Stimulated activated naive CD8-positive, alpha-beta T cell treated with anti-CD3 and anti-CD28 coated beads, Interleukin-15, Interleukin-2, amounts not matched to agents 100 ng/mL and 50 ng/mL, for 24 hours (primary cell): ENCODE measurements at regions not wholly inside any gene's neighbourhood (a gene's known extent, or its start where the extent isn't known, plus 50 kb on each side); places are given as distances from the start of the nearest gene placed in this dataset.
"Not testable (repeated sequence)": the region's sequence is repeated elsewhere in the genome, so short reads cannot be mapped to it uniquely, and the experiment has no call there.

Source experiments
- H3K27ac Mint-ChIP-seq: one replicate; pipeline ENCODE4 v1.8.0; 2021; ENCODE audit warnings: mild to moderate bottlenecking, mixed read lengths
- H3K27me3 Mint-ChIP-seq: one replicate; pipeline ENCODE4 v1.8.0; 2021; ENCODE audit warnings: mixed read lengths
- H3K36me3 Mint-ChIP-seq: one replicate; pipeline ENCODE4 v1.8.0; 2021; ENCODE audit warnings: low read depth, mixed read lengths
- H3K4me1 Mint-ChIP-seq: one replicate; pipeline ENCODE4 v1.8.0; 2021; ENCODE audit warnings: low read depth, mixed read lengths
- H3K4me3 Mint-ChIP-seq: one replicate; pipeline ENCODE4 v1.8.0; 2021; ENCODE audit warnings: mild to moderate bottlenecking, mixed read lengths
- H3K9me3 Mint-ChIP-seq: one replicate; pipeline ENCODE4 v1.8.0; 2021; ENCODE audit warnings: mixed read lengths

DNA sequence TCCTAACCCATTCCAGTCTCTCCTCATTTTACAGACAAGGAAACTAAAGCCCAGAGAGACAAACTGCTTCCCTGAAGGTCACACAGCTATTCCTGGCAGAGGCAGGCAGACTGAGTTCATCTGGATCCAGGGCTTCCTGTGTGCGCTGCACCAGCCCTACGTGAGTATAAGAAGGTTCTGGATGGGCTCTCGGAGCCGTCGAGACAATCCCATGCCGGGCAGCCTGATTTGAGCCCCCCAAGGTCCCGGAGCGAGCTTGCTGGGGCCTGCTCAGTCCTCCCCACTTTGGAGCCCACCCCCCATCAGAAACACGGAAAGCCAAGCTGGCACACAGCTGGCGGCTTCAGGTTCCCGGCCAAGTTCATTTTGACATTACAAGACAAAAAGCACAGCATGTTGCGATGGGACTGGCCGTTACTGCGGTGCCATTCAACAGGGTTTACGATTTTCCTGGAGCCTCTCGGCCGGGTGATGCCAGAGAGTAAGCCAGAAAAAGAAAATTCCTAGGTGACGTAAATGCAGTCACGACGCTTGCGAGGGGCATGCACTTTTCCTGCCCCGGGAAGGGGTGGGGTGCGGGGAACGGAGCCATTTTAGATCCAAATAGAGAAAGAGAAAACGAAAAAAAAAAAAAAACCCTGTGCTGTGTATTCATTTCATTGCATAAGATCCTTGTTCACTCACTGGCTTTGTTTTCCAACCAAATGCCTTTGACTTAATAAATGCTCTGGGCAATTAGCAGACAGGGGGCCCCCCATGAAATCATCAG is 167.1 kb upstream of the FOXF1 start:
- Mint-ChIP-seq H3K4me3 (no peak overlapping the region), H3K27ac (no peak overlapping the region), H3K27me3 (peaks cover 62% of the 10 kb centered on the region), H3K9me3 (peaks cover 9% of the 10 kb centered on the region), H3K36me3 (no peaks in the 10 kb centered on the region), H3K4me1 (no peaks in the 10 kb centered on the region)

DNA sequence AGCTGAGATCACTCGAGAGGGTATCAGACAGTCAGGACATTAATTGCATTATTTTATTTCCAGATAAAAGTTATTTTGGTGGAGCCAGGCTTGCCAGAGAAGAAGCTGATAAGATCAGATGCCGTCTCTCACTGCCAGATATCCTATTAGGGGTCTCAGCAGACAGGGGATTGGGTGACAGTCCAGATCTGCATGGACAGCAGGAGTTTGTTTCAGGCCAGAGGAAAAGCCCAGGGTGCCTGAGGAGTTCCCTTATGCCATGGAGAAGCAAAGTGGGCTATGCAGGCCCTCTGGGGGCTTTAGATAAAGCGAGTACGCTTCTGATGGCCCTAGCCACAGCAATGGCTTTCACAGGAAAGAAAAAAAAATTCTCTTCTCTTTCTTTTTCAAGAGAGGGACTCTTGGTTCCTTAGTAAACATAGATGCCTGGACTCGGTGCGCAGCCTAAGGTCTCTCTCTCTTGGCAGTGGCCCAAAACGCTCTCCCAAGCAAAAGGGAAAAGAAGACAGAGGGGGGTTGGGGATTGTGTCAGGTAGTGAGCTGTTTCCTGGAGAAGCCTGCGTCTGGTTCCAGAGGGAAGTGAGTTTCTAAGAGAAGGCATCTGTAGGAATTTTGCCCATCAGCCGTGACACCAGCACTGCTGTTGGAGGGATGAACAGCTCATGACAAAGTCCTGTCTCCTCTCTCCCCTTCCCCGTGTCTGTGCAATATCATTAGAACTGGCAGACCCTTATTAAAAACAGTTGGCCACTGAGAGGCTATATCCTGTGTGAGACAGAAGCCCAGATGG is 166.3 kb upstream of the FOXF1 start:
- no peak overlapping the region for H3K4me3 Mint-ChIP-seq
- H3K4me1 Mint-ChIP-seq, result no peaks in the 10 kb centered on the region
- no peaks in the 10 kb centered on the region for H3K36me3 Mint-ChIP-seq
- peaks cover 62% of the 10 kb centered on the region for H3K27me3 Mint-ChIP-seq
- no peak overlapping the region for H3K27ac Mint-ChIP-seq
- peaks cover 9% of the 10 kb centered on the region for H3K9me3 Mint-ChIP-seq

DNA sequence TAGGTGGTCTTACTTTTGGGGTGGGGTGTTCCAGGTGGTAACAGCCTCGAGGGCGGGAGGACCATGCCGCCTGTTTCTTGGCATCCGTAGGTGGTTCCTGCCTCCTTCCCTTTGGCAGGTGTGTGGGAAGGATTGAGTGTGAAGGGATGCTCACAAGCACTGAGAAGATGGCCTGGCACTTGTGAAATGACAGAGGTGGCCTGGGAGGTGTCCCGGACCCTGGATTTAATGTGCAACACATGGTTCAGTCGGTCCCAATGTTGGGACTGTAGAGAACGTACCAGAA is 165.8 kb upstream of the FOXF1 start:
- Mint-ChIP-seq H3K27me3 (peaks cover 65% of the 10 kb centered on the region), H3K36me3 (no peaks in the 10 kb centered on the region), H3K27ac (no peak overlapping the region), H3K9me3 (peaks cover 9% of the 10 kb centered on the region), H3K4me1 (no peaks in the 10 kb centered on the region), H3K4me3 (no peak overlapping the region)

DNA sequence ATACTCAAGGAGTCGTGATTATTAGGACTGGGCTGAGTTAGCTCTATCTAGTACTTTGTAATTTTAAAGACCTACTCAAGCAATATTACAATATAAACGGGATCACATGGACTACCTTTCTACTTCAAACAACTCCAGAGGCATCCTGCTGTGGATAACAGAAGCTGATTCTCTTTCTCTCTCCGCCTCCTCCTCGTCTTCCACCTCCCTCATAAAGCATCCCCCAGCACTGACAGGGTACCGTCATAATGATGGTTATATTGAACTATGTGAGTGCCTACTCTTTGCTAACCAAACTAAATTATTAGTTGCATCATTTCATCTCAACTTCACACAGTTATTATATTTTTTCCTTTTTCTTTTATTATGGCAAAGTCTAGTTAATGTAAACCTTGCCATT is 165.4 kb upstream of the FOXF1 start:
- no peak overlapping the region for H3K4me3 Mint-ChIP-seq
- H3K9me3 Mint-ChIP-seq, result peaks cover 9% of the 10 kb centered on the region
- H3K27me3 Mint-ChIP-seq, result peaks cover 68% of the 10 kb centered on the region
- no peak overlapping the region for H3K27ac Mint-ChIP-seq
- H3K4me1 Mint-ChIP-seq, result no peaks in the 10 kb centered on the region
- H3K36me3 Mint-ChIP-seq, result no peaks in the 10 kb centered on the region

DNA sequence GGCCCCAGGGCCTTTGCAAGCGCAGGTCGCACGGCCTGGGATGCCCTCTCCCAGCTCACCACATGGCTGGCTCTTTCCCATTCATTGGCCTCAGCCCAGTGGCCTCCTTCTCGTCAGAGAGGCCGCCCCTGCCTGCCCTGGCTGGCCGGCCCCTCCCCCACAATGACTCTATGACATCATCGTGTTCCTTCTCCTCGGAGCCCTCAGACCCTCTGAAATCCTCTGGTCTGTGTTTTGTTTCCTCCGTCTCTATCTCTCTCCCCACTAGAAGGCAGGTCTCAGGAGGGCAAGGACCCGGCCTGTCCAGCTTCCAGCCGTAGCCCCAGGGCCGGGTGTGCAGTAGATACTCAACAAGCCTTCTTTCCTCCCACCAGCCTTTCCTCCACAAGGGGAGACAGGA is 164.8 kb upstream of the FOXF1 start:
- H3K4me3 Mint-ChIP-seq, result no peak overlapping the region
- no peaks in the 10 kb centered on the region for H3K4me1 Mint-ChIP-seq
- peaks cover 69% of the 10 kb centered on the region for H3K27me3 Mint-ChIP-seq

DNA sequence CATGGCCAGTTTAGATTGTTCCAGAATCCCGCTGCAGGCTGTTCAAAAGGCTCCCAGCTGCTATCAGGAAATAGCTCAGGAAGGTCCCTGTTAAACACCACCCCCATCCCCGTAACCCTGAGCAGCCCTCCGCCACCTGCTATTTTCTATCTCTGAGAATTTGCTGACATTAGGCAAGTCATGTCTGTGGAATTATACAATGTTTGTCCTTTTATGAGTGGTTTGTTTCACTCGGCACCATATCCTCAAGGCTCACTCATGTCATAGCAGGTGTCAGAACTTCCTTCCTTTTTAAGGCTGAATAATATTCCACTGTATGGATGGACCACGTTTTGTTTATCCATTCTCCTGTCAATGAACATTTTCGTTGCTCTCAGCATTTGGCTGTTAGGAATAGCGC is 164.3 kb upstream of the FOXF1 start:
- H3K4me1 Mint-ChIP-seq, result no peaks in the 10 kb centered on the region
- H3K36me3 Mint-ChIP-seq, result no peaks in the 10 kb centered on the region
- H3K4me3 Mint-ChIP-seq, result no peak overlapping the region
- H3K27me3 Mint-ChIP-seq, result peaks cover 69% of the 10 kb centered on the region
- peaks cover 9% of the 10 kb centered on the region for H3K9me3 Mint-ChIP-seq
- no peak overlapping the region for H3K27ac Mint-ChIP-seq

More for the DNA sequence above, 164.8 kb upstream of the FOXF1 start:
- Mint-ChIP-seq H3K9me3 (peaks cover 9% of the 10 kb centered on the region), H3K27ac (no peak overlapping the region), H3K36me3 (no peaks in the 10 kb centered on the region)

DNA sequence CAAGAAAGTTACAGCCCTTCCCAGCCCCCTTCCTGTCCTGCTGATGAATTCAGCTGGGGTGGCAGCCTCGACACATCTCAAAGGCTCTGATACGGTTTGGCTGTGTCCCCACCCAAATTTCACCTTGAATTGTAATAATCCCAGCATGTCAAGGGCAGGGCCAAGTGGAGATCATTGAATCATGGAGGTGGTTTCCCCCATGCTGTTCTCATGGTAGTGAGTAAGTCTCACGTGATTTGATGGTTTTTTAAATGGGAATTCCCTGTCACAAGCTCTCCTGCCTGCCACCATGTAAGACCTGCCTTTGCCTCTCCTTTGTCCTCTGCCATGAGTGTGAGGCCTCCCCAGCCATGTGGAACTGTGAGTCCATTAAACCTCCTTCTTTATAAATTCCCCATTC is 163.2 kb upstream of the FOXF1 start:
- Mint-ChIP-seq H3K36me3 (no peaks in the 10 kb centered on the region), H3K27me3 (peaks cover 67% of the 10 kb centered on the region), H3K4me1 (no peaks in the 10 kb centered on the region), H3K27ac (no peak overlapping the region), H3K4me3 (no peak overlapping the region), H3K9me3 (peaks cover 9% of the 10 kb centered on the region)

DNA sequence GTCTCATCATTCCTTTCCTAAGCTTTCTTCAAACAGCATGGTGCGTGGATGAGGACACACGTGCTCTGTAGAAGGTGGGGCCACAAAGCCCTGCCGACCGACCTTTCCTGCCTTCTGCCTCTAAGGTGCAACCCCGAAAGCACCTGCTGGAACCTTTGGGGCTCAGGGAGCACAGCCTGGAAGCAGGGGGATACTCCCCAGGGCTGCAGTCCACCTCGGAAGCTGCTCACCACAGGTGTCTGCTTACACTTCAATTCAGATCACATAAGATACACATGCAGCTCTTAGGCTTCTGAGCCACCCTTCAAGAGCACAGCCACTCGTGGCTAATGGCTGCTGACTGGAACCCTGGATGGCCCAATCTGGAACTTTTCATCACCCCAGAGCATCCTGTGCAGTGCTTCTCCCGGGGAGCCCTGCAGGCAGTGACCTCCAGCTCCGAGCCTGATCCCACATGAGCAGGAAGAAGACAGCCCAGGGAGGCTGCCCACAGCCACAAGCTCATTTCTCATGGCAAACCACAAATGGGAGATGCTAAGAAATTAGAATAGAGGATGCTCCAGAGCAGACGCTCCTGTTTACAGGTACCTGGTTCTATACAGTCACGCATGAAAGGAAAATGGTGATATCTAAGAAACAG is 162.3 kb upstream of the FOXF1 start:
- Mint-ChIP-seq H3K27me3 (peaks cover 63% of the 10 kb centered on the region), H3K27ac (no peak overlapping the region), H3K9me3 (peaks cover 9% of the 10 kb centered on the region), H3K4me1 (no peaks in the 10 kb centered on the region), H3K4me3 (no peak overlapping the region), H3K36me3 (no peaks in the 10 kb centered on the region)

DNA sequence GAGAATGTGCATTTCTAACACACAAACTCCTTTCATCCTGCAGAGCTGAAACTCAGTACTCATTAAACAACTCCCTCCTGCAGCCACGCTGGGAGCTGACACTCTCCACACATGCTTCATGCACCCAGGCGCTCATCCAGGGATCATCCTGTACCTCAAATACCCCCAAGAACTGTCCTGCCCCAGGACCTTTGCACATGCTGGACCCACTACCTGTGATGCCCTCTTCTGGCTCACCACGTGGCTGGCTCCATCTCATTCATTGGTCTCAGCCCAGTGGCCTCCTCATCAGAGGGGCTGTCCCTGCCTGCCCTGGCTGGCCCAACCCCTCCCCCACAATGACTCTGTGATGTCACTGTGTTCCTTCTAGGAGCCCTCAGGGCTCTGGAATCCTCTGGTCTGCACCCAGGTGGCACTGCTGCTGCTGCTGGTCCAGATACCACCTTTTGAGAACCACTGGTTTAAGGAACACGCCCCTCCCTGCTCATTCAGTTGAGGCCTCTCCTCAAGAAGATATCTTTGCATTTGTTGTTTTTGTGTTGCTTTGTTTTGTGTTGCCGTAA is 160.9 kb upstream of the FOXF1 start:
- Mint-ChIP-seq H3K27ac (no peak overlapping the region), H3K4me1 (no peaks in the 10 kb centered on the region), H3K27me3 (peaks cover 54% of the 10 kb centered on the region), H3K36me3 (no peaks in the 10 kb centered on the region), H3K4me3 (no peak overlapping the region), H3K9me3 (peaks cover 9% of the 10 kb centered on the region)

DNA sequence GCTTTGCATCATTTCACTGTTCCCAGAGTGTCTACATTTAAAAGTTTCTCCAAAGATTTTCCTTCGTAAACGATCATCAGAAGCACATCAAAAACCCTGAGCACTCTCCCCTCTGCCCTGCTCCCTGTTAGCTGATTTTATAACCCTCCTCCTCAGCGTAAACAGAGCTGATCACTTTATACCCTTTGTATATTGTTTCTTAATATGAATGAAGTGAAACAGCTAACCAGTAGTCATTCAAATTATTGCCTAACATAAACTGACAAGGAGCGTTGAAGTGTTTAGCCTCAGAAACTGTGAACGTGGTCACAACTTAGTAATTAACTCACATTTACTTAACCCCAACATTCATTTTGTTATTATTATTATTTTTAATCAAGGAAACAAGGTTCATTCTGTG is 160.0 kb upstream of the FOXF1 start:
- H3K36me3 Mint-ChIP-seq, result no peaks in the 10 kb centered on the region
- H3K27ac Mint-ChIP-seq, result no peak overlapping the region
- H3K4me3 Mint-ChIP-seq, result no peak overlapping the region
- H3K9me3 Mint-ChIP-seq, result peaks cover 11% of the 10 kb centered on the region
- no peaks in the 10 kb centered on the region for H3K4me1 Mint-ChIP-seq
- H3K27me3 Mint-ChIP-seq, result peaks cover 50% of the 10 kb centered on the region

DNA sequence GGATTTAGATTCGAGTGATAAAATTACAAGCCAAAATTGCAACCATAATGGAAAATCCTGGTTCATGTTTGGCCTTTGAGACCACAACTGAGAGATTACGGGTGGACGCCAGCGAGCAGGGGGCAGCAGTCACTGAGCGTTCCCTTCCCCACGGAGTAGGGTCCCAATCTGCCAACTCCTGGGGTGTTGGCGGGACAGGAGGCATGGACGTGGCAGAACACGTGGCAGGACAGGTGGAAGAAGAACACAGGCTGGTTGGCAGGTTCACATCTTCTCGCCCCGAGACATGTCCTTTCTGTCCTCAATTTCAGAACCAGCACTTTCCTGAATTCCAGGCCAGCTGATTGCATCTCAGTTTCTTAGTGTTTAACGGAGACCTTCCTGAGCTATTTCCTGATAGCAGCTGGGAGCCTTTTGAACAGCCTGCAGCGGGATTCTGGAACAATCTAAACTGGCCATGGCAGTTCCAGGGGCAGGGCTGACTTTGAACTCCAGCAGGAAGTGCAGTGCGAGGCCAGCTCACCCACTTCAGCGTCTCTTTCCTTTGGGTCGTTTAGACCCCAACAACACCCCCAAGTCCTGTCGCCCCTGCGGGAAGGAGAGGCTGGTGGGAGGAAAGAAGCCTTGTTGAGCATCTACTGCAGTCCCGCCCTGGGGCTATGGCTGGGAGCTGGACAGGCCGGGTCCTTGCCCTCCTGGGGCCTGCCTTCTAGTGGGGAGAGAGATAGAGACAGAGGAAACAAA is 159.1 kb upstream of the FOXF1 start:
- Mint-ChIP-seq H3K27ac (no peak overlapping the region), H3K27me3 (peaks cover 51% of the 10 kb centered on the region), H3K4me3 (no peak overlapping the region), H3K36me3 (no peaks in the 10 kb centered on the region), H3K9me3 (peaks cover 15% of the 10 kb centered on the region), H3K4me1 (no peaks in the 10 kb centered on the region)

DNA sequence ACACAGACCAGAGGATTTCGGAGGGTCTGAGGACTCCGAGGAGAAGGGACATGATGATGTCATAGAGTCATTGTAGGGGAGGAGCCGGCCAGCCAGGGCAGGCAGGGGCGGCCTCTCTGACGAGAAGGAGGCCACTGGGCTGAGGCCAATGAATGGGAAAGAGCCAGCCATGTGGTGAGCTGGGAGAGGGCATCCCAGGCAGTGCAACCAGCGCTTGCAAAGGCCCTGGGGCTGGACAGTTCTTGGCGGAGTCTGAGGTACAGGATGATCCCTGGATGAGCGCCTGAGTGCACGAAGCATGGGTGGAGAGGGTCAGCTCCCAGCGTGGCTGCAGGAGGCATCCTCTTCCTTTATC is 158.6 kb upstream of the FOXF1 start:
- not testable (repeated sequence) for H3K36me3 Mint-ChIP-seq, H3K27ac Mint-ChIP-seq, H3K4me1 Mint-ChIP-seq, H3K4me3 Mint-ChIP-seq
- Mint-ChIP-seq H3K9me3 (peaks cover 11% of the 10 kb centered on the region), H3K27me3 (peaks cover 46% of the 10 kb centered on the region)

DNA sequence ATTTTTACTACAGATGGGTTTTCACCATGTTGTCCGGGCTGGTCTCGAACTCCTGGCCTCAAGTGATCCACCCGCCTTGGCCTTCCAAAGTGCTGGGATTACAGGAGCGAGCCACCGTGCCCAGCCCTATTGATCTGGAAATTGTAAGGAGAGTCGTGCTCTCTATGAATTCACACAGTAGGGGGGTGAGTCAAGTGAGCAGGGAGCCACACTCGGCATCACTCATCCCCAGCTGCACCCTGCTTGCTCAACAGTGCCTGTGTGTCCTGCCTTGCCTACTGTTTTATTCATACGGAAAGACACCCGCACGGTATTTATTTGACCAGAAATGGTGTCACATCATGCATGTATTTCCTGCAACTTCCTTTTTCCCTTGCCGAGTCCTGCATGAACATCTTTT is 157.2 kb upstream of the FOXF1 start:
- no peak overlapping the region for H3K27ac Mint-ChIP-seq
- H3K4me1 Mint-ChIP-seq, result no peaks in the 10 kb centered on the region
- H3K27me3 Mint-ChIP-seq, result peaks cover 43% of the 10 kb centered on the region
- no peaks in the 10 kb centered on the region for H3K36me3 Mint-ChIP-seq
- H3K9me3 Mint-ChIP-seq, result peaks cover 10% of the 10 kb centered on the region
- no peak overlapping the region for H3K4me3 Mint-ChIP-seq

DNA sequence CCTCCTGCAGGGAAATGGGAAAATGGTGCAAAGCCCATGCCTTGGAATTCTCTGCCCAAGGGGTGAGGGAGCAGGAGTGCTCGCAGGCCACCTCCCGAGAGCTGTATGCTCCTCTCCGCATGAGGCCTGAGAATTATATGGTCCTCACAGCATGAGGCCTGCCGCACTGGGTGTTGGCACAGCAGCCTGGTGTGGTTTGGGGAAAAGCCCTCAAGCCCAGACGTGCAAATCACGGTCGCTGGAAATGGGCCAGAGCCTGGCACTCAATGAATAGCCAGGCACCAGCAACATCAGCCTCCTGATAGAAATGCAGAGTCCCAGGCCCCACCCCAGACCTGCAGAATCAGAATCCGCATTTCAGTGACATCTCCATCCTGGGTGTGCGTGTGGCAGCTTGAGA is 156.4 kb upstream of the FOXF1 start:
- Mint-ChIP-seq H3K27me3 (peaks cover 45% of the 10 kb centered on the region), H3K9me3 (peaks cover 10% of the 10 kb centered on the region), H3K27ac (no peak overlapping the region), H3K4me3 (no peak overlapping the region), H3K36me3 (no peaks in the 10 kb centered on the region), H3K4me1 (no peaks in the 10 kb centered on the region)
